ENCODE measurements at regions not wholly inside any gene's neighbourhood (a gene's known extent, or its start where the extent isn't known, plus 50 kb on each side); places are given as distances from the start of the nearest gene placed in this dataset.
"Not testable (repeated sequence)": the region's sequence is repeated elsewhere in the genome, so short reads cannot be mapped to it uniquely, and the experiment has no call there.

GRCh38 chr10:8853048-8853447 is 798.6 kb downstream of the GATA3 start:
- no peak for DNase-seq
- TF ChIP-seq, protein P1, sequence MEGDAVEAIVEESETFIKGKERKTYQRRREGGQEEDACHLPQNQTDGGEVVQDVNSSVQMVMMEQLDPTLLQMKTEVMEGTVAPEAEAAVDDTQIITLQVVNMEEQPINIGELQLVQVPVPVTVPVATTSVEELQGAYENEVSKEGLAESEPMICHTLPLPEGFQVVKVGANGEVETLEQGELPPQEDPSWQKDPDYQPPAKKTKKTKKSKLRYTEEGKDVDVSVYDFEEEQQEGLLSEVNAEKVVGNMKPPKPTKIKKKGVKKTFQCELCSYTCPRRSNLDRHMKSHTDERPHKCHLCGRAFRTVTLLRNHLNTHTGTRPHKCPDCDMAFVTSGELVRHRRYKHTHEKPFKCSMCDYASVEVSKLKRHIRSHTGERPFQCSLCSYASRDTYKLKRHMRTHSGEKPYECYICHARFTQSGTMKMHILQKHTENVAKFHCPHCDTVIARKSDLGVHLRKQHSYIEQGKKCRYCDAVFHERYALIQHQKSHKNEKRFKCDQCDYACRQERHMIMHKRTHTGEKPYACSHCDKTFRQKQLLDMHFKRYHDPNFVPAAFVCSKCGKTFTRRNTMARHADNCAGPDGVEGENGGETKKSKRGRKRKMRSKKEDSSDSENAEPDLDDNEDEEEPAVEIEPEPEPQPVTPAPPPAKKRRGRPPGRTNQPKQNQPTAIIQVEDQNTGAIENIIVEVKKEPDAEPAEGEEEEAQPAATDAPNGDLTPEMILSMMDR (IDR thresholded peaks at IDR 0.05): no peak
- Histone ChIP-seq H3K4me3 (no peak overlapping the region), H3K27ac (no peak overlapping the region), H3K4me1 (no peaks in the 10 kb centered on the region), H3K9me3 (no peaks in the 10 kb centered on the region), H3K36me3 (no peaks in the 10 kb centered on the region), H3K27me3 (no peaks in the 10 kb centered on the region)
- intact Hi-C loops (cut with DNase I; ENCODE audit: low total_unique reads): no loop called here

- H3K27me3 ChIP-seq; H3K36me3 ChIP-seq; H3K9me3 ChIP-seq; intact Hi-C loops (cut with DNase I; ENCODE audit: low total_unique reads); H3K27ac ChIP-seq; H3K4me1 ChIP-seq; H3K4me3 ChIP-seq; DNase-seq: not testable (repeated sequence)
Observed at GRCh38 chr10:8868924-8869323, 814.4 kb downstream of the GATA3 start.

GRCh38 chr10:8873310-8873709 is 818.8 kb downstream of the GATA3 start:
- TF ChIP-seq, protein P1 (IDR thresholded peaks at IDR 0.05): no peak
- no peaks in the 10 kb centered on the region for H3K36me3 ChIP-seq
- intact Hi-C loops (cut with DNase I; ENCODE audit: low total_unique reads): no loop called here
- H3K9me3 ChIP-seq: no peaks in the 10 kb centered on the region
- H3K27ac ChIP-seq: no peak overlapping the region
- DNase-seq: no peak
- no peak overlapping the region for H3K4me3 ChIP-seq
- H3K27me3 ChIP-seq: no peaks in the 10 kb centered on the region
- H3K4me1 ChIP-seq: no peaks in the 10 kb centered on the region

GRCh38 chr10:8874268-8874667 is 819.8 kb downstream of the GATA3 start:
- no peaks in the 10 kb centered on the region for H3K36me3 ChIP-seq
- H3K4me1 ChIP-seq: no peaks in the 10 kb centered on the region
- H3K9me3 ChIP-seq: no peaks in the 10 kb centered on the region
- H3K4me3 ChIP-seq: no peak overlapping the region
- no peak for DNase-seq
- TF ChIP-seq, protein P1 (IDR thresholded peaks at IDR 0.05): no peak
- intact Hi-C loops (cut with DNase I; ENCODE audit: low total_unique reads): no loop called here
- no peak overlapping the region for H3K27ac ChIP-seq
- no peaks in the 10 kb centered on the region for H3K27me3 ChIP-seq

DNA sequence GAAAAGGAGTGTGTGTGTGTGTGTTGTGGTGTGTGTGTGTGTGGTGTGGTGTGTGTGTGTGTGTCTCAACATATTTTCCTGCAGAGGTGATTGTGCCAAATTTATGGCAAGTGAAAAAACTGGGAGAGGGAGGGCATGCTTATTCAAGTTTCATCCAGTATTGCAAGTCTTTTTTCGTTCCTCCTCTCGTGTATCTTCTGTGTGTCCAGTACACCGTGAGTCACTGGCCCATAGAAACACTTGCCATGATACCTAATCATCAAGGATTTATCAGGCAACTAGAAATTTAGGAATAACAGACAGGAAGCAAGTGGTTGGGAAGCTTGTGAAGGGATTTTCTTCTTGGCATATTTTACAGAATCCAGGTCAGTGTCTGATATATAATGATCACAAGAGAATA is 820.5 kb downstream of the GATA3 start:
- Histone ChIP-seq H3K27ac (no peak overlapping the region), H3K4me3 (no peak overlapping the region), H3K36me3 (no peaks in the 10 kb centered on the region), H3K9me3 (no peaks in the 10 kb centered on the region), H3K27me3 (no peaks in the 10 kb centered on the region), H3K4me1 (no peaks in the 10 kb centered on the region)
- intact Hi-C loops (cut with DNase I; ENCODE audit: low total_unique reads): no loop called here
- DNase-seq: no peak
- TF ChIP-seq, protein P1 (IDR thresholded peaks at IDR 0.05): no peak

GRCh38 chr10:8876171-8876570 is 821.7 kb downstream of the GATA3 start:
- no peaks in the 10 kb centered on the region for H3K9me3 ChIP-seq
- no peak overlapping the region for H3K4me3 ChIP-seq
- intact Hi-C loops (cut with DNase I; ENCODE audit: low total_unique reads): no loop called here
- H3K36me3 ChIP-seq: no peaks in the 10 kb centered on the region
- no peaks in the 10 kb centered on the region for H3K4me1 ChIP-seq
- TF ChIP-seq, protein P1 (IDR thresholded peaks at IDR 0.05): no peak
- no peak overlapping the region for H3K27ac ChIP-seq
- H3K27me3 ChIP-seq: no peaks in the 10 kb centered on the region
- no peak for DNase-seq

Measured in tibial artery (tissue), 4 donors.